HG03378 (cell line): ENCODE measurements at regions not wholly inside any gene's neighbourhood (a gene's known extent, or its start where the extent isn't known, plus 50 kb on each side); places are given as distances from the start of the nearest gene placed in this dataset.

ENCODE experiments used
- ATAC-seq: cut with Tn5 transposase; IDR thresholded peaks from one replicate; pipeline ENCODE4 v1.9.1; 2021; ENCODE audit warnings: mild to moderate bottlenecking, moderate library complexity; ENCODE audit not compliant: unreplicated experiment

DNA sequence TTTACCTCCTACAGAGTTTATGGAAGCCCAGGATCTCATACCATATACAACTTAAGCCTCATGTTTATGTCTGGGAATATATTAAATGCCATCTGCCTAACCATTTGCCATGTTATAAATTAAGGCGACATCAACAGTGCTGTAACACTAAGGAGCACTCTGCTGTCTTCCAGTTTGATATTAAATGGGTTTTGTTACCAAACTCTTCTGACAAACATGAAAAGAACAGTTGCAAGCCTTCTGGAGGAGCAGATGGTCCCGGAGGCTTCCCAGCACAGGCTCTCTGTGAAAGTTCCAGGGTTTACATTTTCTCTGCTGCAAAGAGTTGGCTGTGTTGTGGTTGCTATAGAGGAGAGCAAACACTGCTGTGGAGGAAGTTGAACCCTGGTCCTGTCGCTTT, 545.3 kb upstream of the SALL1 start:
- no peak for ATAC-seq

- ATAC-seq, result no peak
These were observed 540.0 kb upstream of the SALL1 start for GRCh38 chr16:51691109-51691508.

DNA sequence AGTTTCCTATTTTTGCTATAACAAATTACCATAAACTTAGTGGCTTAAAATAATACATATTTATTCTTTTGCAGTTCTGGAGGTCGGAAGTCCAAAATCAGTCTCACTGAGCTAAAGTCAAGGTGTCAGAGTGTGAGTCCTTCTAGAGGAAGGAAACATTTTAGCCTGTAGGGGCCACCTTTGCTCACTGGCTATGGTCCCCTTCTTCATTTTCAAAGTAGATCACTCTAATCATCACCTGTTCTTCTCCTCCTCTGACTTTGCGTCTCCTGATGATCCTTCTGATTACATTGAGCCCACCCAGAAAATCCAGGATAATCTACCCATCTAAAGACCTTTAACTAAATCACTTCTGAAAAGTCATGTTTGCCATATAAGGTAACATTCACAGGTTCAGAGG, 534.4 kb upstream of the SALL1 start:
- ATAC-seq, result no peak

DNA sequence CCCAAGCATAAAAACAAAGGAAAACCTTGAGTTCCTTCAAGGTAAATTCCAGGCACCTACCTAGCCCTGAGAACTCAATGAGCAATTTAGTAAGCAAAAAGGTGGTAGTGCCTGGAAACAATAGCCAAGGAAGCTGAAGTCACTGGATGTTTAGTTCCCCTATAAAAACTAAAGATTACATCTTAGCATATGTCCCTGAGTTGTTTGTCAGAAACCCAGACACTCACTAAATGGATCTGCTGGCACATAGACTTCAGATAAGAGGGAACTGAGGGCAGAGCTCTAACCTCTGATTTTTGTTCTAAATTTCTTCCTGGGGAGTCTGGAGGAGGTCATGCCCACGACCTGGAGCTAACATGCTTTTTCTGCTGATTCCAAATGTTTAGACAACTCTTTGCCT, 532.8 kb upstream of the SALL1 start:
- no peak for ATAC-seq

DNA sequence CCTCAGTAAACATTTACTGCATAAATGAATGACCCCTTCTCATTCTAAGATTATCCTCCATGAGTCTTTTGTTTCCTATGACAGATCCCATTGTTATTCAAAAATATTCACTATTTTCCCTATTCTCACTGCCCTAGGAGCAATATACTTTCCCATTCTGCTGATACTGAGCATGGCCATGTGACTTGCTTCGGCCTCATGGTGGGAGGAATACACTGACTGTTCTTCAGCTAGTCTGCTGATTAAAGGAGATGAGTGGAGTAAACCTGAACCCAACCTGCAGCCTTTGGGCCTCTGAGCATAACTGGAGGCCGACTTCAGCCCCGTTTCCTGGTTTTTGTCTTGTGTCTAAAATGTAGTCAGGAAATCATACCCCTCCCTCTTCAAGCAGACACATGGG, 531.8 kb upstream of the SALL1 start:
- no peak for ATAC-seq

DNA sequence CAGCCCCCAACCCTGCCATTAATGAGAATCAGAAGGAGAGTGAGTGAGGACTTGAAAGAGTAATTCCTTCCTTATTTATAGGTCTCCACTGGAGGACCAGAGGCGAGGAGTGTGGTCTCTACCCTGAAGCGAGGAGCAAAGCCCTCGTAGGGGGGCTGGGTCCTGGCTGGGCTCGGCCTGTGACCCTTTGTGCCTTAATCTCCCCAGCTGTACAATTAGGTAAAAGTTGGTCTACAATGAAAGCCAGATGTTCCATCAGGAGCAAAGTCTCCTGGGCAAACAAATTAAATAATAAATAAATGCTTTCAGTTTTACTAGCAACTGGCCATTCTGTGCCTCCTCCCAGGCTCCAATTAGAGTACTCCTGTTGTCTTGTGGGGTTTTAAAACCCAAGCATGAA, 523.5 kb upstream of the SALL1 start:
- no peak for ATAC-seq

DNA sequence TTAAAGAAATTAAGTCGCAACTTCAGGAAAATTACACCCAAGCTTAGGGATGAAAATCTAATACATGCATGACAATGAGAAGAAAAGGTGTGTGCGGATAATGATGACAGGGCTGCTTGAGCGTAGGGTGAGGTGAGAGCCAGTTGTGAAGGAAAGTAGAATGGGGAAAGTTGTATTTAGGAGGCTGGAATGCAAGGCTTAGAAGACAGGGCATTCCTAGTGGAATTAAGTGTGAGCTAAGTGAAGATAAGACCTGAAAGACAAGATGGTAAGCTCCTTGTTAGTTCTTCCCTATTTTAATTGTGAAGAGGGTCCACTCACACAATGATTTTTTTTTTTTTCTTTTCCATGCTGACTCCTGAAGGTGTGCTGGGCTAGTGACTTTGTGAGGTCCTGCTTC, 519.5 kb upstream of the SALL1 start:
- ATAC-seq, result no peak

GRCh38 chr16:51666821-51667220, 515.8 kb upstream of the SALL1 start:
- no peak for ATAC-seq

GRCh38 chr16:51666074-51666473, 515.0 kb upstream of the SALL1 start:
- no peak for ATAC-seq

DNA sequence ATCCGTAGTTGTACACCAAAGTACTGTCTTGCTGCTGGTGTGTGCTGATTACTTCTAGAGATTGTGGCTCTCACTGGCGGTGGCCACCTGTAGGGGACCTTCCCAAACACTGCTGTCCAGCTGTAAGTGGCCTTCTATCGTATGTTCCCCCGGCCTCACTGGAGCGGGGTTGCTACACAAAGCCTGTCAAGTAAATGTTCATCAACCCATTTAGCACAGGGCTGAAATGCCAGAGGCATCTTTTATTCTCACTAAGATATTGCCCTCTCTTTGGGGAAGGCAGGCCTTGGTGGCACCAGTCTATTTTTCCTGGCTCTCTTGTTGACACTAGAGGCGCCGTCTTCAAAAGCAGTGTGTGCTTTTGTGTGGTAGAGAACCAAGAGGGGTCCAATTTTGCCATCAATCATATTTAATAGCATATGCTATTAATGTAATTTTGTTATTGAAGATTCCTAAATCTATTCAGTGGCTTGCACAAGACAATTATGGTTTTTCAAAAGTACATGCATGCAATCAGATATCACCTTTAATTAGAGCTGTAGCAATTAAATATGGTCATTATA, 514.4 kb upstream of the SALL1 start:
- ATAC-seq, result no peak

DNA sequence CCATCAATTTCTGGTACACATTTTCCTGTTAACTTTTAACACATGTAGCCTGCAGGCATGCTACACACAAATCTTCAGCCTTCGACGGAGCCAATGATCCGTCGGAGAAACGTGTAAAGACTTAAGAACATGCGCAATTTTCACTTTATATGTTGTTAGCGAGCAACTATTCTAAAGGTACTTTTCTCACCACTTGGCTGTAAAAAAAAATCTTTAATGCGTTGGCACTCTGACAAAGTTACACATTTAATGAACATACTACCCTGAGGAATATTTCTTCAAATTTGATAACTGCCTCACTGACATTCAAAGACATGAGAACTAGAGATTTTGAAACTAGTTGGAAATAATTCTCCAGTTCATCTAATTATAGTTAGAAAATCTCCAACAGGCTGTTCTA, 507.5 kb upstream of the SALL1 start:
- no peak for ATAC-seq

DNA sequence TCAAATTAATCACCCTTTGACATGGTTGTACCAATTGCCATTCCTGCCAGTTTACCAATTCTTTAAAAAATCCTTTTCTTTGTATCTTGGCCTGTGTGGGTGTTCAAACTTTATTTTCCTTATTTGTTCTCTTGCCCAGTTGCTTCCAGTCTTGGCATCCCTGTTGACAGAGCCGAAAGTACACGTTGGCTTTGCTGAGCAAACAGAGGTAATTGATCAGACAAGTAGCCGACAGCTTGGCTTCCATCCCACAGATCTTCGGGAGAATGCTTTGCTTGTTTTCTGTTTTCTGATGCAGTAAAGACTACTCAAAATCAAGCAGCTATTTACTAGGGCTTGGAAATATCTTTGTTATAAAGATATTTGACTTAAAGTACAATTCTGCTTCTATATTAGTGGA, 506.8 kb upstream of the SALL1 start:
- ATAC-seq, result no peak

GRCh38 chr16:51655249-51655648, 504.2 kb upstream of the SALL1 start:
- no peak for ATAC-seq

GRCh38 chr16:51651061-51651466, 500.0 kb upstream of the SALL1 start:
- ATAC-seq, result no peak

GRCh38 chr16:51649631-51650030, 498.6 kb upstream of the SALL1 start:
- ATAC-seq, result no peak

- ATAC-seq, result no peak
These were observed 497.5 kb upstream of the SALL1 start for GRCh38 chr16:51648526-51648925.

GRCh38 chr16:51641191-51641765, 490.2 kb upstream of the SALL1 start:
- no peak for ATAC-seq

DNA sequence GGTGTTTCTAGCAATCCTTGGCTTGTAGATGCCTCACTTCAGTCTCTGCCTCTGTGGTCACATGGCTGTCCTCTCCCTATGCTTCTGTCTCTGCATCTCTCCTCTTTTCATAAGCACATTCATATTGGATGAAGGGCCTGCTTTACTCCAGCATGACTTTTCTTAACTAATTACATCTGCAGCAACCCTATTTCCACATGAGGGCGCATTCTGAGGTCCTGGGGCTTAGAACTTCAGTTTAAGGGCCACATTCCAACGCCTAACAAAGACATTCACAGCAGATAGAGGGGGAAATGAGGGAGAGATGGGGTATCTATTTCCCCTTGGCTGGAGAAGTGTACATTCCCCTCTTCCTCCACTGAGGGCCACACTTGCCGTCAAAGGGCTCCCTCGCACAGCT, 489.1 kb upstream of the SALL1 start:
- no peak for ATAC-seq

- ATAC-seq, result no peak
These were observed 487.5 kb upstream of the SALL1 start for GRCh38 chr16:51638339-51639135.

GRCh38 chr16:51637770-51638094, 486.7 kb upstream of the SALL1 start:
- ATAC-seq, result no peak

DNA sequence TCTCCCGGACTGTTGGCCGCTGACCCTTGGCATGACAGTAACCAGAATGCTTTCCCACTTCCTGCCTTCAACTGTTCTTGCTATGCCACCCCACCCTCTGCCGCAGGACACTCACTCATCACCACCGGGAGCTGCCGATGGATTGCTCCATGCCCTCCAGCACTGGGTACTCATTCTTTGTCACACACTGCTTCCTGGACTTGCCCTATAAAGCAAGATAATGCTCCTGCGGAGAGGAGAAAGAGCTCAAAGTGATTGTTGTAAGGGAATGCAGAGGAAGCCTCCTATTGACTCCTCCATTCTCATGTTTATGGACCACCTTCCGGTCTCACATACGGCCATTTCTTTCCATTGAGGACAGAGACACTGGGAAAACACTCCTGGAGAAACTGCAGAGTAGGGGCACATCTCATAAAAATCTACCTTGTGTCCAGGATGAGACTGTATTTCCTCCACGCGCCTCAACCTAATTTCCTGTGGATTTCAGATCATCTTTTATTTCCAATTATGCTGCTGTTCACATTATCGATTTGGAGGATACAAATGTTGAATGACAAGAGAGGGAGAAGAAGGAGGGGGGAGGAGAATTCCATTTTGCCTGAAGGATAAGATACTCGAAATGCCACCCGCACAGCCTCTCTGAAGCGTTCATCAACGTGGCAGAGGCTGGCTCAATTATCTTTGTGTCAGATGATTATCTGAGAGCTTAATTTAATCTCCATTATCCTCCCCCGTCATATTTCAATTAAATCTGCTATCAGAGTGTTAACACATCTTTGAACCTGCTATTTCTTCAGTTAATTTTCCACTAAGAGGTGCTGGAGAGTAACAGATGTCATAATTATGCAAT, 486.1 kb upstream of the SALL1 start:
- no peak for ATAC-seq

DNA sequence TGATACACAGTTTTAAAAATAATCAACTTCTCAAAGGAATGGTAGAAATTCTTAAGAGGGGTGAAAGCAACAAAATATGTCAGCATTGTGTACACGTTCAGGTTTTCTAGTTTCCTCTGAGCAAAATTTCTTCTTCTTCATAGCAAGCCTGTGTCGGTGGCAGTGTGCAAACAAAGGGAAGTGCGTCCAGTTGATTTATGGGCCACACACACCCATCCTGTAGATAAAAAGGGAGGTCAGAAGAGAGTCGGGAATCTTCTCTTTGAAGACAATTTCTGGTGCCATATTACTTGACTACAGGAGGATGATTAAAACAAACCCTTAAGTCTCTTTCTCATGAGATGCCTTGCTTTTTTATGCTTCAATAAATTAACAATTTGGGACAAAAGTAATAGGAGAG, 484.1 kb upstream of the SALL1 start:
- ATAC-seq, result no peak
